ENCODE measurements at regions not wholly inside any gene's neighbourhood (a gene's known extent, or its start where the extent isn't known, plus 50 kb on each side); places are given as distances from the start of the nearest gene placed in this dataset.

DNA sequence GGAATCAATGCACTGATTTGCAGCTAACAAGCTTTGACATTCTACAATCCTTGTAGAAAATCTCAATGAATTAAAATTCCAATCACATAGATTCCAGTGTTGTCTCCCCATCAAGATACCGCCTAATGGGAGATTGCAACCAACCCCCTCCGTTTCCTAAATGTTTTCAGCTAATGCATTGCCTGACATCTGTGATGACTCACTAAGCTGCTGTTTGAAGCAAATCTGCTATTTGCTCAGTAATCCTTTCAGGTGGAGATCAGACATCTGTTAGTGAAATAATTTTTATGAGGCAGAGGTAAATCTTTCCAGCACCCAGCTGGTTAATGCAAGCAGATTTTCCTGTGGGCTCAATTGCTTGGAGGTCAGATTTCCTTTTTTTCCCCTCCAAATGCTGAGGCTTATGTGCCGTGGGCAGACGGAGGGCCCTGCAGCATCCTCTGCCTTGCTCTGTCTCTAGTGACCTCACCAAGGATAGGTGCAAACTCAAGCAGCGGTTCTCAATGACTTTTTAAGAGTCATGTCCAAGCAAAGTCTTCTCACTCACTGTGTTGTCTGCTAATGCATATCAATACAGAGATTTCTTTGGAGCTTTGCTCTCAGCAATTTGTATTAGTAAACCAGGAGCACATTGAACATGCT lies 91.1 kb upstream of the RAB3GAP2 start:
- TF ChIP-seq BHLHE40 (IDR thresholded peaks at IDR 0.05; ENCODE audit: borderline replicate concordance) (no peak), SUZ12 (IDR thresholded peaks at IDR 0.05) (no peak), ELF4 (IDR thresholded peaks at IDR 0.05) (no peak), LEF1 (IDR thresholded peaks at IDR 0.05; ENCODE audit: borderline replicate concordance) (no peak), TARDBP (IDR thresholded peaks at IDR 0.05) (no peak), CTBP1 (IDR thresholded peaks at IDR 0.05; ENCODE audit: borderline replicate concordance) (no peak), ARNT (IDR thresholded peaks at IDR 0.05) (no peak), FOXM1 (IDR thresholded peaks at IDR 0.05; ENCODE audit: borderline replicate concordance) (no peak), ZNF384 (IDR thresholded peaks at IDR 0.05) (no peak), HDGF (IDR thresholded peaks at IDR 0.05; ENCODE audit: borderline replicate concordance) (no peak), FOXK2 (IDR thresholded peaks at IDR 0.05) (no peak), L3MBTL2 (conservative IDR thresholded peaks at IDR 0.05) (no peak)
- TF ChIP-seq, protein P1, sequence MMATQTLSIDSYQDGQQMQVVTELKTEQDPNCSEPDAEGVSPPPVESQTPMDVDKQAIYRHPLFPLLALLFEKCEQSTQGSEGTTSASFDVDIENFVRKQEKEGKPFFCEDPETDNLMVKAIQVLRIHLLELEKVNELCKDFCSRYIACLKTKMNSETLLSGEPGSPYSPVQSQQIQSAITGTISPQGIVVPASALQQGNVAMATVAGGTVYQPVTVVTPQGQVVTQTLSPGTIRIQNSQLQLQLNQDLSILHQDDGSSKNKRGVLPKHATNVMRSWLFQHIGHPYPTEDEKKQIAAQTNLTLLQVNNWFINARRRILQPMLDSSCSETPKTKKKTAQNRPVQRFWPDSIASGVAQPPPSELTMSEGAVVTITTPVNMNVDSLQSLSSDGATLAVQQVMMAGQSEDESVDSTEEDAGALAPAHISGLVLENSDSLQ (IDR thresholded peaks at IDR 0.05) = no peak
- ChIA-PET CTCF (interaction anchor here (1.0 kb wide), 1 partner anchor 145 kb away, joined by 3 read pairs; no protein-coding TSS in a partner anchor), POLR2A (interaction anchor here (0.9 kb wide), 1 partner anchor 9 kb away, joined by 3 read pairs; no protein-coding TSS in a partner anchor)
- no peak for DNase-seq (ENCODE audit: extremely low spot score)

DNA sequence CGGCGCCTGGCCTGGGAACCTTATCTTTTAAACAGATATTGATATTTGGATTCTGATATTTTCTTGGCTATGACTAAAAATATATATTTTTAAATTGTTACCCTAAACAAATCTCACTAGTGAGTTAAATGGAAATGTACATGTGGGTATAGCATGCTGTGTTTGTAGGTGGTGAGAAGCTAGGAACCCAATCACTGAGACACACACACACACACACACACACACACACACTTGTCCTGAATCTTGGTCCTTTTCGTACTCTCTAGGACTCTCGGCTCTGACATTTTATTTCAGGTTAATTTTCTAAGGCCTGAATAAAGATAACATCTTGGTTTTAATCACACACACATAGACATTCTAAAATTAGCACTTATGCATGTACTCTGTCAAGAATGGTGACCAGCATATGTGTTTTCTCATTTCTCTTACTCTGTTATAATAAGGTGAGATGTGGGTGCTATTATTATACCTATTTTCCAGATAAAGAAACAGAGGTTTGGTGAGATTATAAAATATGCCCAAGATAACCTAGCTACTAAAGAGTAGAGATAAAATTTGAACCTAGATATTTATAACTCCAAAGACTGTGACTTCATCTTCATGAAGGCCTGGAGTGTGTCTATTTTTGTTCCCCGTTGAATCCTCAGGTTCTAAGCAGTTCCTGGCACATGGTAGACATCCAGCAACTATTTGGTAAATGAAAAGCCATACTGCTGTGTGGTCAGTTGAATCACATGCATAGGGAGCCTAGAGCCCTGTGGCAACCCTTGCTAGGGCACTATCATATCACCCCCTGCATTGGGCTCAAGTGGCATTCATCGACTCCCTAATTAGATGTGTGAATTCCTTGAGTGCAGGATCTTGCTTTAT lies 85.0 kb upstream of the RAB3GAP2 start:
- DNase-seq (ENCODE audit: extremely low spot score) = no peak
- ChIA-PET CTCF (no interaction called here), POLR2A (no interaction called here)
- TF ChIP-seq HDGF (IDR thresholded peaks at IDR 0.05; ENCODE audit: borderline replicate concordance) (no peak), LEF1 (IDR thresholded peaks at IDR 0.05; ENCODE audit: borderline replicate concordance) (no peak), ZNF384 (IDR thresholded peaks at IDR 0.05) (no peak), BHLHE40 (IDR thresholded peaks at IDR 0.05; ENCODE audit: borderline replicate concordance) (no peak), FOXA1 (IDR thresholded peaks at IDR 0.05) (no peak), SP1 (IDR thresholded peaks at IDR 0.05) (no peak), FOXM1 (IDR thresholded peaks at IDR 0.05; ENCODE audit: borderline replicate concordance) (no peak), TARDBP (IDR thresholded peaks at IDR 0.05) (no peak), SUZ12 (IDR thresholded peaks at IDR 0.05) (no peak), L3MBTL2 (conservative IDR thresholded peaks at IDR 0.05) (no peak), NFRKB (IDR thresholded peaks at IDR 0.05) (no peak), ELF4 (IDR thresholded peaks at IDR 0.05) (no peak)
- TF ChIP-seq, protein P1 (IDR thresholded peaks at IDR 0.05) = no peak

DNA sequence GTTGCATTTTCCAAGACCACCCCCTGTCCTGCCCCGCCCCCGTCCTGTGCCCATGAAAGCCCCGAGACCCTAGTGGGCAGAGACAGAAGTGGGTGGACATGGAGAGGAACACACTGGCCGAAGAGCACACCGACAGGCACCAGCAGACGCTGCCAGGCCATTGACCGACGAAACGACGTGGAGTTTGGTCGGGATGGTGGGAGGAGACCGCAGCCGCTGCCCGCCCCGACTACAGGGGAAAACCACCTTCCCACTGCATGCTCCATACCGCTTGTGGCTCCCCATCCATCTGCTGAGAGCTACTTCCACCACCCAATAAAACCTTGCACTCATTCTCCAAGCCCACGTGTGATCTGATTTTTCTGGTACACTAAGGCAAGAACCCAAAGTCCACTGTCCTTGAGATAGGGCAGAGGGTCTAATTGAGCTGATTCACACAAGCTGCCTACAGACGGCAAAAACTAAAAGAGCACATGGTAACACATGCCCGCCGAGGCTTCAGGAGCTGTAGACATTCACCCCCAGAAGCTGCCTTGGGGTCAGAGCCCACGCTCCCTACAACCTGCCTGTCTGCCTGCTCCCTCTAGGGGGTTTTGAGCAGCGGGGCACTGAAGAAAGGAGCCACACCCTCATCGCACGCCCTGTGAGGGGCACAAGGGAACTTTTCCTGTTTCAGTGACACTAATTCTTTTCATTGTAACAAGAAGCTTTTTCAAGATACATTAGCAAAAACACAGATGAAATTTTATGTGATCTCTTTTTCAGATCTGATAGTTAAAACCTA lies 81.2 kb upstream of the RAB3GAP2 start:
- no peak for TF ChIP-seq L3MBTL2 (conservative IDR thresholded peaks at IDR 0.05)
- no peak for TF ChIP-seq FOXM1 (IDR thresholded peaks at IDR 0.05; ENCODE audit: borderline replicate concordance)
- TF ChIP-seq FOXA1 (IDR thresholded peaks at IDR 0.05) = no peak
- TF ChIP-seq ZNF384 (IDR thresholded peaks at IDR 0.05) = no peak
- TF ChIP-seq ELF4 (IDR thresholded peaks at IDR 0.05) = no peak
- TF ChIP-seq ARNT (IDR thresholded peaks at IDR 0.05) = no peak
- no peak for TF ChIP-seq BHLHE40 (IDR thresholded peaks at IDR 0.05; ENCODE audit: borderline replicate concordance)
- no peak for TF ChIP-seq SUZ12 (IDR thresholded peaks at IDR 0.05)
- no peak for TF ChIP-seq LEF1 (IDR thresholded peaks at IDR 0.05; ENCODE audit: borderline replicate concordance)
- TF ChIP-seq HDGF (IDR thresholded peaks at IDR 0.05; ENCODE audit: borderline replicate concordance) = no peak
- TF ChIP-seq, protein P1 (IDR thresholded peaks at IDR 0.05) = no peak
- no peak for TF ChIP-seq TARDBP (IDR thresholded peaks at IDR 0.05)
- no peak for TF ChIP-seq FOXK2 (IDR thresholded peaks at IDR 0.05)
- TF ChIP-seq NFRKB (IDR thresholded peaks at IDR 0.05) = no peak
- no peak for TF ChIP-seq SP1 (IDR thresholded peaks at IDR 0.05)
- no peak for TF ChIP-seq CTBP1 (IDR thresholded peaks at IDR 0.05; ENCODE audit: borderline replicate concordance)
- DNase-seq (ENCODE audit: extremely low spot score) = no peak
- CTCF ChIA-PET = interaction anchor here (0.6 to 1.2 kb wide), 2 partner anchors 18 to 57 kb away, joined by 3 to 4 read pairs; no protein-coding TSS in a partner anchor
- POLR2A ChIA-PET = no interaction called here

DNA sequence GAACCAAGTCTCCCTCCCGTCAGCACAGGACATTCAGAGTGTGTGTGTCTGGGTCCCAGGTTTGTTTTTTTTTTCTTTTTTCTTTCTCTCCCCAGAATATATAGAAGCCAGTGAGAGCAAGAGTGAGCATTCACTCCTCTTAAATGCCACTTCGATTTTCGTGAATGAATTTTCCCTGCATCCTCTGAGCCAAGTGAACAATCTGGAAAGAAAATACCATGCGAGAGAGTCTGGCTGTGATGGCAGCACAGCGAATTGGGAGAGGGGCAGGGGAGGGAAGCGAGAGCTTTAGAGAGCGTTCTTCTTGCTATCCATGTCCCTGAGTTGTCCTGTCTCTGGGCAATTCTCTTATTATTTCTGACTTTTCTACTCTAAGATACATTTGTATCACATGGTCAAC lies 76.0 kb upstream of the RAB3GAP2 start:
- TF ChIP-seq TARDBP (IDR thresholded peaks at IDR 0.05) (no peak), SP1 (IDR thresholded peaks at IDR 0.05) (no peak), BHLHE40 (IDR thresholded peaks at IDR 0.05; ENCODE audit: borderline replicate concordance) (no peak), HDGF (IDR thresholded peaks at IDR 0.05; ENCODE audit: borderline replicate concordance) (no peak), SUZ12 (IDR thresholded peaks at IDR 0.05) (no peak), FOXM1 (IDR thresholded peaks at IDR 0.05; ENCODE audit: borderline replicate concordance) (no peak)
- ChIA-PET CTCF (no interaction called here), POLR2A (no interaction called here)
- no peak for DNase-seq (ENCODE audit: extremely low spot score)

DNA sequence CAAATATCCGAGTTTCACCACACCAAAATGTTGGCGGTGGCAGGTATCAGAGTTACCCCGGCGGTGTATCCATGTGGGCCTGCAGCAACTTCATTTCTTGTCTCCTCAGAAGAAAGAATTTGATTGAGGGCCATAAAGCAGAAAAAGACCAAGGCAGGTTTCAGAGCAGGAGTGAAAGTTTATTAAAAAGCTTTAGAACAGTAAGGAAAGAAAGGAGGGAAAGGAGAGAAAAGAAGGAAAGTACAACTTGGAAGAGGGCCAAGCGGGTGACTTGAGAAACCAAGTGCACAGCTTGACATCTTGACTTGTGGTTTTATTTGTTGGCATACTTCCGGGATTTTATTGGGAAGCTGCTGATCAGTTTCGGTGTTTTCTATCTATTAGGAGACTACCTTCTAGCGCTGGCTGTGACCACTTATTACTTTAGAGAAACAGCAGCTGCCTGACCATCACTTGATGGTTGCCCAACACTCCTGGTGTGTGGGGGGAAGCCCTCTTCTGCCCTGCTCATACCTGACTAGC lies 75.5 kb upstream of the RAB3GAP2 start:
- ChIA-PET POLR2A (no interaction called here), CTCF (no interaction called here)
- DNase-seq (ENCODE audit: extremely low spot score) = no peak
- TF ChIP-seq TARDBP (IDR thresholded peaks at IDR 0.05) (no peak), SUZ12 (IDR thresholded peaks at IDR 0.05) (no peak), FOXK2 (IDR thresholded peaks at IDR 0.05) (no peak), CTBP1 (IDR thresholded peaks at IDR 0.05; ENCODE audit: borderline replicate concordance) (no peak), L3MBTL2 (conservative IDR thresholded peaks at IDR 0.05) (no peak), NFRKB (IDR thresholded peaks at IDR 0.05) (no peak), FOXA1 (IDR thresholded peaks at IDR 0.05) (no peak), ELF4 (IDR thresholded peaks at IDR 0.05) (no peak)
- TF ChIP-seq, protein P1 (IDR thresholded peaks at IDR 0.05) = no peak
